ENCODE measurements at regions not wholly inside any gene's neighbourhood (a gene's known extent, or its start where the extent isn't known, plus 50 kb on each side); places are given as distances from the start of the nearest gene placed in this dataset.

DNA sequence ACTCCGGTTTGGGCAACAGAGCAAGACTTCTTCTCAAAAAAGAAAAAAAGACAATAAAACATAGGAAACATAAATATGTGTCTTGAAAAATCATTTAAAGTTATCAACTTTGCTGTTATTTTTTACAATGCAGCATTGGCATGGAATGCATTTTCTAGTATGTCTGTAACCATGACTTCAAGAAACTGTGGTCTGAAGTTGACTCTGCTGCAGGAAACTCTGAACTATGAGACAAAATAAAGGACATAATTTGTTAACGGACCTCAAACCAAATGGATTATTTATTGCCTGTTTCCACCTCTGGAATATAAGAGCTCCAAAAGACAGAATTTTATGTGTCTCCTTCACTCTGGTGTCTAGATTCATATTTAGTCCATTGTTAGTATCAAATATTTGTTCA lies 79.1 kb downstream of the TRIB2 start:
- in situ Hi-C loops (cut with HindIII; ENCODE audit: low sequenced_read_pairs) = loop anchor here (5.0 kb wide), 1 partner anchor 41 kb away; no protein-coding TSS in a partner anchor

DNA sequence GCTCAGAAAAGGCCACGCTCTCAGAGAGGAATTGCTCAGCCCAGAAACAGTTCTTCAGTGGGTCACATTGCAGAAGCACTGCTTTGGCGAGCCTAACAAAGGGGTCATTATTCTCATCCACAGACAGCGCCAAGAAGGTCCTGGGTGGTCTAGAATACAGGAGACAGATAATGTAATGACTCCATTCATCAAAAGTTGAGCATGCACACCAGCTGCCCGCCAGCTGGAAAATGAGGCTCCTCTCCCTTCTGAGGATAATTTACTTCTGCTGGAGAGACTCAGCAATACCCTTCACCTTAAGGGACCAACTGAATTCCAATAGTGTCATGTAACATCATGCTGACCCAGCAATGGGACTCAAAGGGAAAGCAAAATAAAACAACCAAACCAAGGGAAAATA lies 79.9 kb downstream of the TRIB2 start:
- in situ Hi-C loops (cut with HindIII; ENCODE audit: low sequenced_read_pairs) = loop anchor here (5.0 kb wide), 1 partner anchor 41 kb away; no protein-coding TSS in a partner anchor

DNA sequence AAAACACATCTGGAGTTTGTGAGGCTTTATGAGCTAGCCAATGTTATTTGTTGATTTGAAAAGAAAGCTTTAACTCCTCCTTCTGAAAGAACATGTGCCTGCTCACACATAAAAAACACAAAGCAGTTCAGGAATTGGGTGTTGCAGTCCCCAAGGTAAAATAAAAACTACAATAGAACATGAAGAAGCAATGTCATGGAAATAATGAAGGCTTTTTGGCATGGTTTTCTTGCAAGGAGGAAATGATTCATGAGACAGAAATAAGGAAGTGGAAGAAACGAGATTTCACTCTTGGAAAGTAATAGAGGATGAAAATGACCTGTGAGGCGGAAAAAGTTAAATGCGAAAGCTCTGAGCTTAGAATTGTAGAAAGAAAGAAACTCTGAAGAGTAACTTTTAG lies 81.1 kb downstream of the TRIB2 start:
- in situ Hi-C loops (cut with HindIII; ENCODE audit: low sequenced_read_pairs) = loop anchor here (5.0 kb wide), 1 partner anchor 39 kb away; no protein-coding TSS in a partner anchor

DNA sequence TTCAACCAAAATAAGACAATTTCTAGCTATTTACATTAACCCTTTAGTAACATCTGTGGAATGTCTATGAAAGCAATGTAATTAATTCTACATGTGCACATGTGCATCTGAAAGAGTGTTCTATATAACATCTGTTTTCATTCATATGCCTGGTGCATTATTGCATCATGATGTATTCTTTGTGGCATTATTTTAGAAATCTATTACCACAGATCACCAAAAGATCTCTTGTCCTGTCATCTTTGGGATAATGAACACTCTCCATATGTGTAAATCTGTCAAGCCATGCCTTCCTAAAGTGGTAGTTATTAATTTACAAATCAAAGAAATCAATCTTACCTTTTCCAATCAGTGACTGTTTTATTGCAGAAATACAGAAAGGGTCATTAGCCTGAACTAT lies 86.9 kb downstream of the TRIB2 start:
- in situ Hi-C loops (cut with HindIII; ENCODE audit: low sequenced_read_pairs) = no loop called here

DNA sequence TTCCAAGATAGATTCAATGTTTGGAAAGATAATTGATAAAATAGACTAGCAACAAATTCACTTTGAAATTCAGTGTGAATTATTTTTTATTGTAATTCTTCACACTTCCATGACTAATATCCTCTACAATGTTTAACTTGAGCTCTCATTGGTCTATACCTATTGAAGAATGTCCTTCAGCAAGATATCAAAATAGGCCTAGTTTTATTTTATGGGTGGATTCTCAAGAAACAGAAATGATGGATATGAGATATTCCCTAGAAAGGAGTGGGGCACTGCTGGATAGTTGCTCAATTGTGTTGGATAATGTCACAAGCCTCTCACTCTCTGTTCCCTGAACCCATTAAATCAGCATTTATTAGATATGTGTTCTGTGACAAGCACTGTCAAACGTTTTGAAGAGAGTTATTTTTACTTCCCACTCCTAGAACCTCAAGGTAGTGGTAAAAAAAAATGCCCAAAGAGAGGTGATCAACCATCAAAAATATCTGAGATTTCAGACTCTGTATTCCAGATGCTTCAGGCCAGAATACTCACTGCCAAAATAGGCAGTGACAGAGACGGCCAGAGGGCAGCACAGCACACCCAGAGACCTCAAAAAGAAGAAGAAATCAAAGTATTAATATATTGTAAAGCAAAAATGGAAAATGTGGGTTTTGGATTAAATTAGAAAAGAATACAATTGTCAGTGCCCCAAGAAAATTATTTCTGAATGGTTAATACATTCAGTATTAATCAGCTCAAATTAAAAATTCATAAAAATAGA lies 87.5 kb downstream of the TRIB2 start:
- in situ Hi-C loops (cut with HindIII; ENCODE audit: low sequenced_read_pairs) = no loop called here

DNA sequence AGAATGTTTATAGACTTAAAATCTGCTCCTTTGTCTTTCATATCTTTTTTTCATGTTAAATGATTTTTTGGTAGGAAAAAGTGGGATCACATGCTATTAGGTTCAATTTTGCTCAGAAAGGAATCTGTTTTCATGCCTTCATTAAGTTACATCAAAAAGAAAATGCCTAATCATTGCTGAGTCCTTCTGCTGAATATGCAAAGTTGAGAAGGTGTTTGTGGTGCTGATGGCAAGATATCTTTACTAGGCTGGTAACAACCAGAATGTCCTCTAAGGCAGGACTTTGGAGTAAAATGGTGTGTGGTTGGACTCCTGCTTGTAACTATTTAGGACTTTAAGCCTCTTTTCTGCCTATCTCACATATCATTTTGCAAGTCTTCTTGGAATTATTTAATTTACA lies 88.3 kb downstream of the TRIB2 start:
- in situ Hi-C loops (cut with HindIII; ENCODE audit: low sequenced_read_pairs) = no loop called here

DNA sequence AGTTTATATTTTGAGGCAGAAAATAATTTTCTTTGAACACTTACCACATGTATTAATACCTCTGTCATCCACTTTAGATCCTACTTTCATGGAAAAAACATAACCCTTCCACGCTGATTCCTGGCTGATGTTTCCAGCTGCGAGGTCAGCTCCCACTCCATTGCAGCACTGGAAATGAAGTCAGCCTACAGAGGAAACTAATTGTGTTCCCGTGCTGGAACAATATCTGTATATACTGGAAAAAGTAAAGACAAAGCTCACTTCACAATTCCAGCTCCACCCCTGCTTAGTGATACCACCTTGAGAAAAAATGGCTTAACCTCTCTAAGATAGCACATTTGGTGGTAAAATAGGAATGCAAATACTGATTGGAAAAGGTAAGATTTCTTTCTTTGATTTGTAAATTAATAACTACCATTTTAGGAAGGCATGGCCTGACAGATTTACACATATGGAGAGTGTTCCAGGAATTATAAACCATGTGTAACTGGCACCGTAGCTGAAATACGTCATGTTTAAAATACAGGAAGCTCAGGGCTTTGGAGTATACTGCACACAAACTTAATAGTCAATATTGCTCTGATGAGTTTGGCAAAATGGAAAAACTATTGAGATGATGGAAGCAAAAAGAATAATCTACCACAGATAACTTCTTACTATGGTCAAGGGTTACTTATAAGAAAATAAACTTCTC lies 90.0 kb downstream of the TRIB2 start:
- in situ Hi-C loops (cut with HindIII; ENCODE audit: low sequenced_read_pairs) = no loop called here

DNA sequence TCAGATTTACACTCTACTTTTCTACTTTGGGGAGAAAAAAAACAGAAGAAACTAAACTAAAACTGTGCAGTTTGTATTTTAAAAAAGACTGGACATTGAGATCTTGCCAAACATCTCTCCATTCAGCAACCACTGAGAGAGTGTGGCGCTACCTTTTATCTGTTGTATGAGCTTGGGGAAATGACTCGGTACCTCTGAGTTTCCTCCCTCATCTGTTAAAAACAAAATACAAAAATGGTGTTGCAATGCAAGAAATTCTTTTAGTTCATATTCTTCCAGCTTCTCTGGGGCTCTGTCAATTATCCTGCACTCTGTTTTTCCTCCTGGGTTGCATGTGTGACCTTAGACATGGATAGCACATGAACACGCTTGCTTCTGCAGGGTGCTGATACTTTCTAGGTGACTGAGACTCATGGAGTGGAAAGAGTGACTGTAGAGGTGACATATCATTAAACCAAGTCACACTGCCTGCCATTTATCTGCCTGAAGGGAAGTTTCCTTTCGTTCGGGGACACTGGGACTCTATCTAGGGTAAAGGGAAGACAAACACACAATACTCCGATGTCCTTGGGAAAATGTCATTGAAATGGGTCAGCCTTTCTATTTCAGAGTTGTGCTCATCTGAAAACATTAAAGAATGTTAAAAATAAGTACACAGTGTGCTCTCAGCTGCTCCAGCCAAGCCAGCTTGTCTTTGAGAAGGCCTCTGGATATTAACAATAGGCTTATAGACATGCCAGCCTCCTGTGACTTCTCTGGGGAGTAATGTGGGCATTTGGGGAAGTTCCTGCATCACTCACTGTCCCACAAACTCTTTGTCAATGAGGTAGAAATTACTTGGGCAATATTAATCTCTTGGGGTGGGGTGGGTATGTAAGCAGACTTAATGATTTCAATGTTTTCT lies 91.4 kb downstream of the TRIB2 start:
- in situ Hi-C loops (cut with HindIII; ENCODE audit: low sequenced_read_pairs) = no loop called here

DNA sequence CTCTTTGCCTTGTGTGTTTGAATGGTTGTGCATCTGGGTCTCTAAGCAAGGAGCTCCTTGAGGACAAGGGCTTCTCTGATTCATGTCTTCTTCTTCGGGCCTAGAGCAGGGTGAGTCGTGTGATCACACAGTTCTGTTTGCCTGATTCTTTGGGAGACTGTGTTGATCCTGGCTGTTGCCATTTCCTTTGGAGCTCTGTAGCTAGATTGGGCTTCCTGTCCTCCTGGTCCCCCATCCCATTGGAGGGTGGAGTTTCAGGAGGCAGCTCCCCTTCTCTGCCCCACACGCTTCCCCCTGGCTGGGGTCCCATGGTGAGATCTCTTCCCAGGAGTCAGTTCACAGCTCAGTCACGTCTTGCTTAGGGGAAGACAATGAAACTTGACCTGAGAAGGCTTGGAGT lies 92.8 kb downstream of the TRIB2 start:
- in situ Hi-C loops (cut with HindIII; ENCODE audit: low sequenced_read_pairs) = no loop called here

DNA sequence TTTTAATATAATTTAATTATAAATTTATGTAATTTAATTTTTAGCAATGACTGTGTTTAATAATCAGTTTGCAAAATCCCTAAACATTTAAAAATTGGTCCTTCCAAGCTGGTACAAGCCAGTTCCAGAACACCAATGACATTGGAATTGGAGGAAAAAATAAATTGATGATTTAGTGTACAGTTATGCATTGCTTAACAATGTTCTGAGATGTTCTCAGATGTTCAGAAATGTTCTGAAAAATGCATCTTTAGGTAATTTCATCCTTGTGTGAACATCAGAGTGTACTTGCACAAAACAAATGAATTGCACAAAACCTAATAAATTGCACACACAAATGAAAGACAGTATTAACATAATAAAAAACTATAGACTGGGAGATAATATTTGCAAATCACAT lies 95.2 kb downstream of the TRIB2 start:
- in situ Hi-C loops (cut with HindIII; ENCODE audit: low sequenced_read_pairs) = no loop called here

DNA sequence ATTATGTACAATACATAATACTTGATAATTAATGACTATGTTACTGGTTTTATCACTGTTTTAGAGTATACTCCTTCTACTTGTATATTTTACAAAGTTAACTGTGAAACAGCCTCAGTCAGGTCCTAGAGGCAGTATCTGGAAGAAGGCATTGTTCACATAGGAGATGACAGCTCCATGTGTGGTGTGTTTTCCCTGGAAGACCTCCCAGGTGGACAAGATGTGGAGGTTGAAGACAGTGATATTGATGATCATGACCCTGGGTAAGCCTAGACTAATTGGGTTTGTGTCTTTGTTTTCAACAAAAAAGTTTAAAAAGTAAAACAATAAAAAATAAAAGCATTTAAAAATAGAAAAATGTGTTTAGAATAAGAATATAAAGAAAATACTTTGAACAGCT lies 96.4 kb downstream of the TRIB2 start:
- in situ Hi-C loops (cut with HindIII; ENCODE audit: low sequenced_read_pairs) = no loop called here

DNA sequence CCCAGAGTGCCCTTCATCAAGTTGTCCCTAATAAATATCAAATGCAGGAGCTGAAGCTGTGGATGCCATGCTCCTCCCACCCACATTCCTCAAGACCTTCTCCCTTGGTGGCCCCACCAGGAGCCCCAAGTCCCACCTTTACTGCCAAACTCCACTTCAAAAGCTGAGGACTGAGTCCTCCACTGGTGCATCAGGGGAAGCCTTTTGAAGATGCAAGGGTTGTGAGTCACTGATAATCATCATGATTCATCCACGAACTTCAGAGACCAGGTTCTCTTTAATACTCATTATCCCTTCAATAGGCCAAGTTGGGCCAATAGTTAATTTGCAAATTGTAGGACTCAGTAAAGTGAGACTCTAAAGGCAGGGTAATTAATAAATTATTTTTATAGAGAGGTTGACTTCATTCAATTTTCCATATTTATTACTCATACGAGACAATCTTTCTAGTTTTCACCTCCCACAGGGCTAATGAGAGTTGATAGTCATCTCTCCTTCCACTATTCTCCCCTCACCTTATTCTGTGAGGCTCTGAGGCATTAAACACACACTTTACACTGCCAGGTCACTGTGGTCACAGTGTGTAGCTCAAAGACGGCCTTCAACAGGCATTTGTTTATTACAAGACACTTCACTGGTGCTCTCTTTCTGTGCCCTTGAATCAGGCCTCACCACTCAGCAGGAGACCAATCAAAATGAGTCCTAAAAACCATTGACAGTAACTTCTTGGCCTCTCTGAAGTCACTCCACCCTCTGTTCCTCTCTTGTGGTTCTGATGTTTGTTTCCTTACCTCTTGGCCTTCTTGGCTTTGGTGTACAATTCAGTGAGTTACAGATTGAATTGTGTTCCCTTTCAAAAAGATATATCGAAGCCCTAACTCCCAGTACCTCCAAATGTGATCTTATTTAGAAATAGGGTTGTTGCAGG lies 99.9 kb downstream of the TRIB2 start:
- in situ Hi-C loops (cut with HindIII; ENCODE audit: low sequenced_read_pairs) = no loop called here

DNA sequence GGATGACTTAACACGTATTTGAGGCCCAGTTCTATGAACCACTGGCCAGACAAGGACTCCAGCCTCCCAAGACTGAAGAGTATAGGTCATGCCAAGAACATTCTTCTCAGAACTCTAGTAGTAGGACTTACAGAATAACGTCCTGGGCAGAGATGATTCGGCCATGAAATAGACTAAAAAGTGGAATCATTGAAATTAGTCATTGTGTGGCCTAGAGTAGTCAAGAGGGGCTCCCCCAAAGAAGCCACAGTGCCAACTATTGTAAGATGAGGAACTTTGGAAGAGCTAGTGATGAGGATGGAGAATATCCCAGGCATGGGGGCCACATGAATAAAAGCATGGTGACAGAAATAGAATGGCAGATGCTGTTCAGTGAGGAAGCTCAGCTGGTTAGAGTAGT lies 101.1 kb downstream of the TRIB2 start:
- in situ Hi-C loops (cut with HindIII; ENCODE audit: low sequenced_read_pairs) = no loop called here

DNA sequence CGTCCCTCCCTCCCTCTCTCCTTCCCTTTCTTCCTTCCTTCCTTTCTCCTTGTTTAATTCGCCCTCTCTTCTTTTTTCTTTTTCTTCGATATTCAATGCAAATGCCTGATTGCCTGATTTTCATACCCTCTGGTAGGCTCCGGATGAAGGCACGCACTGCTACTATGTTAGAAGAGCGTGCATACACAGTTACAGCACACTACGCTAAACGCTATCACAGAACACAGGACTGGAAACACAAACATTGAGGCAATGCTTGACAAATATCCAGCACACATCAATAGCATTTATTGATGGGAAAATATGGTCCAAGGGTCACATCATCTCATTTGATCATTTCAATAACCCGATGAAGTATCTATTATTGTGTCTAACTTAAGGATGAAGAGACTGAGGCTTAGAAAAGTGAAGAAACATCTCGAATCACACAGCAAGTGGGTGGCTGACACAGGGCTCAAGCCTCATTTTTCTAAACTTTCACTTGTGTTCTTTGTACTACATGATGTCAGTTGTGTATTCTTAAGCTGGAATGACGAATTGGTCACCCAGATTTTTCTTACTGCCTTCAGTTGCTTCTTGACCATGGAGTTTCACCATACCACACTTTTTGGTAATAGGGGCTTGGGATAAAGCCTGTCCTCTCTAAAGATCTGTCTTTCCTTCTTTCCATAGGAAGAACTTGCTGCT lies 101.8 kb downstream of the TRIB2 start:
- in situ Hi-C loops (cut with HindIII; ENCODE audit: low sequenced_read_pairs) = no loop called here

DNA sequence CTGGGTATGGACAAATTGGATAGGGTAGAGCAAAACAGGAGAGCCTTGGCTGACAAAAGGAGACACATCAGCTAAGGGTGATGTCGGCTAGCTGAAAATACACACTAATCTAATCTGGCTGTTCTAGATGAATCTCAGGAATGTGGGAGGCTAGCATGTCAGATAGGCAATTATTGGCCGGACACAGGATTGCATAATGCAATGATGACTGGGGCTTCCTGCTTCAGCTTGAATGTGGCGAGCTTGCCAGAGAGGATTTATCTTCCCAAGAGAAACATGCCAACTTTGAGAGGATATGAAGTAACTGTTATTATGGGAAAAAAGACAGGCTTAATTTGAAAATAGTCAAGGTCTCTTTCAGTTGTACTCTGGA lies 102.4 kb downstream of the TRIB2 start:
- in situ Hi-C loops (cut with HindIII; ENCODE audit: low sequenced_read_pairs) = no loop called here

DNA sequence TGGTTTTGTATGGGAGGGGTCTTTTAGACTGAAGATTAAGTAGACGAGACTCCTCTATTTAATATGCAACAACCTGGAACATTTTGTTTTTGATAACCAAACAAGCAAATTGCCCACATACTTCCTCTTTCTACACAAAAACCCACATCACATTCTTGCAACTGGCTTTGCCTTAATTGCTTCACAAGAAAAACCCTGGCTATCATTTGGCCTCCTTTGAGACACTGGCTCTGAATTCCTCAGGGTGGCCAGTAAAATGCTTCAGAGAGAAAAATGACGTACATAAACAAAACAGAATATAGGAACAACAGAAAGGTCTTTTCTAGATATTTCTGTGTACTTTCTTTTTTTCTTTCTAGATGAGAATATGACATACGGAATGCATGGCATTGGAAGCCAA lies 103.0 kb downstream of the TRIB2 start:
- in situ Hi-C loops (cut with HindIII; ENCODE audit: low sequenced_read_pairs) = no loop called here

DNA sequence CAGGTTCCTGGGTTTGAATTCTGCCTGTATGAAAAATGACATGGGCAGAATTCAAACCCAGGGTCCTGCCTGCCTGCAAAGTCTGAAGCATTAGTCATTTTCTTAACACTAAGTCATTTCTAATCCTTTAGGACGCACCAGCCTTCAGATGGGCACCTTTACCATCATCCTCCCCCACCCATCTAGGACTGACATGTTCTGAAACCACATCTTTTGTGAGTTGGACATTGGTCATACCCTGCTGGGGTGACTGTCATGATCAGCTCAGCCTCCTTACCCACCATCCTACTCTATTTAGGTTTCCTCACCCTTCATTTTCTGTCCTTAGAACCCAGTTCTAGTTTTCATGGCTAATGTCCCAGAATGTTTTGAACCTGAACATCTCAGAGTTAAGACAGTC lies 104.9 kb downstream of the TRIB2 start:
- in situ Hi-C loops (cut with HindIII; ENCODE audit: low sequenced_read_pairs) = no loop called here

DNA sequence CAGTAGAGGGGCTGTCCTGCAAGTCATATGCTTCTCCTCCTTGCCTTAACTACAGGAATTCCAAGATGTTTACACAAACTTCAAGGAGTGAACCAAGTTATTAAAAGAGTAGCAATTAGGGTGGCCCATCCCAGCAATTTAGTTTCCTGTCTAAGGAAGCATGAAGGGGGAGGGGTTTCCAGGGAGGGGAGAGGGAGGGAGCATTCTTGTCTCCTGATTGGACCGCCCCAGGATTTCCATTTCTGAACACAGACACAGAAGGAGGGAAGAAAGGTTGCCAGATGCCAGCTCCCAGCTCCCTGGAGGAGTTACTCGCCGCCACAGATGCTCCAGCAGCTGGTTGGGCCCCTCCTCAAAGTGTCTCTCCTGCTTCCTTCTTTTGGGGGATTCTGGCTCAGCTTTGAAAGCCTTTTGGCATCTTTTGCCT lies 107.6 kb downstream of the TRIB2 start:
- in situ Hi-C loops (cut with HindIII; ENCODE audit: low sequenced_read_pairs) = no loop called here

DNA sequence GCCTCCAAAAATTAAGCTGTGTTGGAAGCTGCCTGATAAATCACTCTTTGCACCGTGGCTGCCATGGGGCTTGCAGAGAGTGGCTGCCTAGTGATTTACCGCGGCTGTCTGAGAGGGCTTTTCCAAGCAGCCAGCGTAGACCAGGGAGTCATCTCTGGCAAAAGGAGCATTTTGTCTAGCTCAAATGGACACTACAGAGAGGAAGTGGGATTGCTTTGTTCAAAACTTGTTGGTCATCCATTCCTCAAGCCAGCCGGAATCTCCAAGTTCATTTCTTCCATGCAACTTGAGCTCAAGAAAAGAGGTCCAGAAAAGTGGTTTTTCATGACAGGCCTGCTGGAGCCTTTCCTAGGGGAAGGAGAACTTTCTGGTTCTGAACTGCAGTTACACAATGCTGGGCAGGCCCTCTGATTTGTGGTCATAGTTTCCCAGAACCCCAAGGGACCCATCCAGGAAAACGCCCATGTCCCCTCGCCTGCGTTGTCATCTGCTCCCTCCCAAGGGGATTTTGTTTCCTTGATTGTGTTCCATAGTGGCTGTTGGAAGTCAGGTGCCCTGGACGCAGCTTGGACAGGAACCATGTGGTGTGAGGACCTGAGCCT lies 108.1 kb downstream of the TRIB2 start:
- in situ Hi-C loops (cut with HindIII; ENCODE audit: low sequenced_read_pairs) = no loop called here
